ENCODE measurements at regions not wholly inside any gene's neighbourhood (a gene's known extent, or its start where the extent isn't known, plus 50 kb on each side); places are given as distances from the start of the nearest gene placed in this dataset.

DNA sequence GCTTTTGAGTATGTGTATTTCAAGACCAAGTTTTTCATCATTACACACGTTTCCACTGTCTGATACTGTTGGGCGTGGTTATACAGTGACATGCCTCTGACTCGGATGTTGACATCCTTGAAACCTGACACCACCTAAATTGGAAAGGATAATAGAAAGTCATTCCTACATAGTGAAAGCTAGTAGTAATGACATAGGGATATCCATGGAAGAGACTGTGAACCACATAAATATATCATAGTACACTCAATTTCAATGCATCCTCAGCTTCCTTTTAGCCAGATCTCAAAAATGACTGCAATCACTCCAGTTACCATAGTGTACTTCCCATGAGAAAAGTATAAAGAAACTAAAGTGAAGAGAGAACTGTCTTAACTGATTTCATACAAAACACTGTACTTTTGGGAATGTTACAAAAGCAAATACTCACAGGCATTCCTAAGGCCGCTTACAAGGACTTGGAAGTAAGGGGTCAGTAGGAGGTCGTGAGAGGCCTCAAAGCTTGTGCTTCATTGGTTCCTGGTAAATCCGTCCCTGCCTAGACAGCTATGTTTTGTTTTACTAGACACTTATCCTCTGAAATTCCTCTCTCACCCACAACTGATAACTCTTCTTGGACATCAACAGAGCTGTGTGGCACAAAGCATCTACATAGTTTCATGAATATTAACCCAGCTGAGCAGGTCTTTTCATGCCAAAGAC, 71.8 kb upstream of the VWDE start:
- no peak for DNase-seq (ENCODE audit: extremely low read depth, insufficient read length)

DNA sequence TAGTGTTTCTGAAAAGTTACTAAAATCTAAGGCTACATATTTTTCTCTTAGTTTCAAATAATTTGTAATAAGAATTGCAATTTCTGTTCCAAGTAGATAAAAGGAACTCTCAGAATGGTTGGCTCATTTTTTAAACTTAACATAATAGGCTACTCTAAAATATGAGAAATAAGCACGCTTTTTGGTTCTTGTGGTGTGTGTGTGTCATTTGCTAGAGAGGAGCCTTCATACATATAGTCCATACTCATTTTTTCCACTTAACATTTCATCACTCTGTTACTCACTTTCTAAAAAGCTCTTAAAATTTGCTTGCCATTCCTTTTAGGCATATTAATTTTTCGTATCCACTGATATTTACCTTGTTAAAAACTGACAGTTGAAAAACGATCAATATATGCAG, 74.0 kb upstream of the VWDE start:
- Histone ChIP-seq H3K36me3 (ENCODE audit: control insufficient read depth, insufficient read depth, low read length) (no peaks in the 10 kb centered on the region), H3K4me3 (replicated peaks; ENCODE audit: low read depth, low read length) (no peak overlapping the region), H3K27me3 (replicated peaks; ENCODE audit: control insufficient read depth, insufficient read depth, low read length) (no peaks in the 10 kb centered on the region)
- DNase-seq (ENCODE audit: extremely low read depth, insufficient read length), result no peak
- TF ChIP-seq, protein P1, sequence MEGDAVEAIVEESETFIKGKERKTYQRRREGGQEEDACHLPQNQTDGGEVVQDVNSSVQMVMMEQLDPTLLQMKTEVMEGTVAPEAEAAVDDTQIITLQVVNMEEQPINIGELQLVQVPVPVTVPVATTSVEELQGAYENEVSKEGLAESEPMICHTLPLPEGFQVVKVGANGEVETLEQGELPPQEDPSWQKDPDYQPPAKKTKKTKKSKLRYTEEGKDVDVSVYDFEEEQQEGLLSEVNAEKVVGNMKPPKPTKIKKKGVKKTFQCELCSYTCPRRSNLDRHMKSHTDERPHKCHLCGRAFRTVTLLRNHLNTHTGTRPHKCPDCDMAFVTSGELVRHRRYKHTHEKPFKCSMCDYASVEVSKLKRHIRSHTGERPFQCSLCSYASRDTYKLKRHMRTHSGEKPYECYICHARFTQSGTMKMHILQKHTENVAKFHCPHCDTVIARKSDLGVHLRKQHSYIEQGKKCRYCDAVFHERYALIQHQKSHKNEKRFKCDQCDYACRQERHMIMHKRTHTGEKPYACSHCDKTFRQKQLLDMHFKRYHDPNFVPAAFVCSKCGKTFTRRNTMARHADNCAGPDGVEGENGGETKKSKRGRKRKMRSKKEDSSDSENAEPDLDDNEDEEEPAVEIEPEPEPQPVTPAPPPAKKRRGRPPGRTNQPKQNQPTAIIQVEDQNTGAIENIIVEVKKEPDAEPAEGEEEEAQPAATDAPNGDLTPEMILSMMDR (IDR thresholded peaks at IDR 0.05; ENCODE audit: insufficient read depth, low read length, poor library complexity, severe bottlenecking), result no peak

More for the DNA sequence above, 71.8 kb upstream of the VWDE start:
- Histone ChIP-seq H3K27me3 (replicated peaks; ENCODE audit: control insufficient read depth, insufficient read depth, low read length) (no peaks in the 10 kb centered on the region), H3K36me3 (ENCODE audit: control insufficient read depth, insufficient read depth, low read length) (no peaks in the 10 kb centered on the region), H3K4me3 (replicated peaks; ENCODE audit: low read depth, low read length) (no peak overlapping the region)
- TF ChIP-seq, protein P1 (IDR thresholded peaks at IDR 0.05; ENCODE audit: insufficient read depth, low read length, poor library complexity, severe bottlenecking), result no peak

DNA sequence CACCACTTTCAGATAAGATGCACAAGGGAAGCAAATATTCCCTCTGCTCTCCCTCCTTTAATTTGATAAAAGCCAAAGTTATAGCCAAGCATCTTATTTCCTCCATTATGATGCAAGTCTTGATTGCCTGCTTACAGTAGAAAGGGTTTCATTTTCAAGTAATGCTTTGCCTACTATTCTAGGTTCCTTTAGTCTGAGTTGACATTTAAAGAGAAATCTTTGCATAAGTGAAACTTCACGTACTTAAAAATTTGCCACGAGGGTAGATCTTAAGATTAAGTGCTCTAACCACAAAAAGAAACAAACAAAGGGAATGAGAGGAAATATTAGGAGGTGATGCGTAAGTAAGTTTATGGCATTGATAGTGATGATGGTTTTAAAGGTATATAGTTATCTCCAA, 78.1 kb upstream of the VWDE start:
- no peaks in the 10 kb centered on the region for H3K36me3 ChIP-seq (ENCODE audit: control insufficient read depth, insufficient read depth, low read length)
- H3K27me3 ChIP-seq (replicated peaks; ENCODE audit: control insufficient read depth, insufficient read depth, low read length), result no peaks in the 10 kb centered on the region
- no peak for DNase-seq (ENCODE audit: extremely low read depth, insufficient read length)
- TF ChIP-seq, protein P1 (IDR thresholded peaks at IDR 0.05; ENCODE audit: insufficient read depth, low read length, poor library complexity, severe bottlenecking), result no peak
- H3K4me3 ChIP-seq (replicated peaks; ENCODE audit: low read depth, low read length), result no peak overlapping the region

DNA sequence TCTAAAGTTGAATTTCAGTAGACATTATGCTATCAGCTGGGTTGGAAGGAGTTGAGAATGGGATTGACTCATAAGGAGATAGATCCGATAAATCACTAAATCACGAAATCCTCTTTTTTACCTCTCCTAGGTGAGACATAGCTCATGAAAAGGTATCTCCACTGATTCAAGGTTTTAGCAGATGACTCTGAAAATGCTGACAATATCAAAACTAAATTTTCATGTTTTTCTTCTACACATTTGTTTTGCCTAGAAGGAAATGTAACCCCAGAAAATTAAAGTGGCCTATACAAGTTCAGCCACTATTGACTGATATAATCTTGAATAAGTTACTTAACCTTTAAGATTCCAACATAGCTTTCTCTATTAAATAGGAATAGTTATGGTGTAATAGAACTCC, 82.2 kb upstream of the VWDE start:
- TF ChIP-seq, protein P1 (IDR thresholded peaks at IDR 0.05; ENCODE audit: insufficient read depth, low read length, poor library complexity, severe bottlenecking), result no peak
- no peaks in the 10 kb centered on the region for H3K36me3 ChIP-seq (ENCODE audit: control insufficient read depth, insufficient read depth, low read length)
- no peaks in the 10 kb centered on the region for H3K27me3 ChIP-seq (replicated peaks; ENCODE audit: control insufficient read depth, insufficient read depth, low read length)
- H3K4me3 ChIP-seq (replicated peaks; ENCODE audit: low read depth, low read length), result no peak overlapping the region
- DNase-seq (ENCODE audit: extremely low read depth, insufficient read length), result no peak

DNA sequence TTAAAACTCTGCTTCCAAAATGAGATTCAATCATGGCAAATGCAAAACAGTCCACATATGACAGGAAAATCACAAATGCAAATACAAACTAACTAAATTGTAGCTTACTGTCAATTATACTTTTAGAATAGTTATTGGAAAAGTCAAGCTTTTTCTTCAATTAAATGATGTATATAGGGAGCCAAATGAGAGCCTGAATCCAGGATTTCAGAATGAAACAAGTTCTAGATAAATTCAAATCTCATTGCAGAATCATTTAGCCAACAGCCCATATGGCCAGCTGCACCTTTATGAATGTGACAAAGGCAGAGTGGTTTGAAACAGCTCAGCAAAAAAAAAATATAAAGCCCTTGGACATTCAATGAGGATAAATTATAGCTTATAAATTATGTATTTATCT, 82.2 kb upstream of the SCIN start:
- H3K4me3 ChIP-seq (replicated peaks; ENCODE audit: low read depth, low read length), result no peak overlapping the region
- TF ChIP-seq, protein P1 (IDR thresholded peaks at IDR 0.05; ENCODE audit: insufficient read depth, low read length, poor library complexity, severe bottlenecking), result no peak
- H3K36me3 ChIP-seq (ENCODE audit: control insufficient read depth, insufficient read depth, low read length), result no peaks in the 10 kb centered on the region
- no peaks in the 10 kb centered on the region for H3K27me3 ChIP-seq (replicated peaks; ENCODE audit: control insufficient read depth, insufficient read depth, low read length)
- DNase-seq (ENCODE audit: extremely low read depth, insufficient read length), result no peak

All from GM06990 (cell line).